ENCODE measurements at regions not wholly inside any gene's neighbourhood (a gene's known extent, or its start where the extent isn't known, plus 50 kb on each side); places are given as distances from the start of the nearest gene placed in this dataset.
"Not testable (repeated sequence)": the region's sequence is repeated elsewhere in the genome, so short reads cannot be mapped to it uniquely, and the experiment has no call there.

DNA sequence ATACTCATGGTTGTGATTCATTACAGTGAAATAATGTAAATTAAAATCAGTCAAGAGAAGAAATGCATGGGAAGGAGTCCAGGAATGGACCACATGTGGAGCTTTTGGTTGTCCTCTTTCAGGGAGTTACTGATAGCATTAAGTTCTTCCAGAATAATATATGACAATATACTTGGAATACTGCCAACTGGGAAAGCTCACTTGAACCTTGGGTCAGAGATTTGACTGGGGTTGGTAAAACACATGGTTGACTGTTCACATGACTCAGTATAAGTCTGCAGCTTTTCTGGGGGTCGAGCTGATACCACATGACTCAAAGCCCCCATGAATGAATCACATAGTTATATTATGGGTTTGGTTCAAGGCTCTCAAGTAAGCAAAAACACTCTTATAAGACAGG, 1109.0 kb upstream of the CHAC2 start:
- peak; percentile 95 for DNase-seq

DNA sequence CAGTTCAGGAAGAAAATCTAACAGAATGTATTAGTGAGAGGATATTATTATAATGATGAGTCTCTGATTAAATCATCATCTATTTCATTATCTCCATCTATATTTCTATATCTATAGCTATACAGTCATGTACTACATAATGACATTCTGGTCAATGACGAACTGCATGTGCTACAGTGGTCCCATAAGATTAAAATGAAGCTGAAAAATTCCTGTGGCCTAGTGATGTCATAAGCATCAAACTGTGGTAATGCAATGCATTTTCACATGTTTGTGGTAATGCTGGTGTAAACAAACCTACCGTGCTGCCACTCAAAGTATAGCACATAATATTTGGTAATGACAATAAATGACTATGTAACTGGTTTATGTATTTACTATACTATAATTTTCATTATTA, 1127.9 kb upstream of the CHAC2 start:
- DNase-seq, result peak; percentile 11

DNA sequence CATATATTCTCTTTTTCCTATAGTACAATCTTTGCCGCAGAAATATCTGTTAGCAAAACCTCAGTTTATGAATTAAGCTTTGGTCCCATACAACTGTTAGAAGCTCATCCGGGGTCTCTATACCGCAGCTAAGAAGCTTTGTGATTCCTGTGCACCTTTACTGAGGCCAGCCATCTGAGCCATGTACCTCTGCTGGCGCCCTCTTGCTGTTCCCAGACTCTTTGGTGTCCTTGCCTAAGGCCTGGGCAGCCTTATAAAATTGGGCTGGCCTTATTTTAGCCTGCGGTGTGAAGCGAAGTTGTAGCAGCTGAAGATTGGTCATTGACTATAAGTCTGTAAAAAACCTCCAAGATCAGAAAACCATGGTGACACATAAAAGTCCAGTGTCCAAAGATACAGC, 1135.1 kb upstream of the CHAC2 start:
- DNase-seq, result no peak

- no peak for DNase-seq
These were observed 1137.7 kb upstream of the CHAC2 start for GRCh38 chr2:52629944-52630343.

- DNase-seq, result no peak
These were observed 1138.1 kb upstream of the CHAC2 start for GRCh38 chr2:52629531-52629930.

DNA sequence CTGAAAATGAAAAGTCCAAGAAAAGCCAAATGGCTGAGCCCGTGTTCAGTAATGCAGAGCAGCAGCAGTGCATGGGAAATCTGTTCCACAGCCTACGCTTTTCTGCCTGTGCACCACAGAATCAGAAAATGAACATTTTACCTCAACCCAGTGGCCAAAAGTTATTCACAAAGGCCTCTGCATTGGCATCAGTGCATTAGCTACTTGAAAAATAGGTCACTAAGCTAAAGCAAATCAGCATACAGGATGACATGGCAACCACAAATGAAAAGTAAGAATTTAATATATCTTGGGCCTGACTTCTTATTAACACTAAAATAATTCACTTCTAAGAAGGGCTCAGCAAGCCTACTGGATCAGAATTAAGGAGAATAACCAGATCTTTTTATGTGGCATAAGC, 1145.3 kb upstream of the CHAC2 start:
- no peak for DNase-seq

GRCh38 chr2:52613064-52613463, 1154.5 kb upstream of the CHAC2 start:
- no peak for DNase-seq

GRCh38 chr2:52611759-52612158, 1155.8 kb upstream of the CHAC2 start:
- DNase-seq, result no peak

GRCh38 chr2:52608030-52608429, 1159.6 kb upstream of the CHAC2 start:
- no peak for DNase-seq

DNA sequence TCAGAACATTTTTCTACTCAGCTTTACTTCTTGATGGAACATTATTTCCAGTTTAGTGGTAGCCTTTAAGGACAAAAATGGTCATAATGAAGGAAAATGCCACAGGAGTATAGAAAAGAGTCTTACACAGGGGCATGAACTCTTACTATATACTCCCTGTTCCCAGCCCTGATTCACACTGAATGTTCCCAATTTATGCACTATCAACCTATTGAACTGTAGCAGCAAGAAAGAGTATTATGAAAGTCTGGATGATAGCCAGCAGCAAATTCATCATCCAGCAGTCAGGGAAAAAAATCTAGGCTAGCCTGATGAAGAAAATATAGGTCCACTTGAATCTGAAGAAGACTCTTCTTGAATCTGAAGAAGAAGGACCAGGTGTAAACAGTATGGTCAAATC, 1170.3 kb upstream of the CHAC2 start:
- DNase-seq, result peak; percentile 14

- DNase-seq, result no peak
These were observed 1173.6 kb upstream of the CHAC2 start for GRCh38 chr2:52594026-52594425.

- DNase-seq, result not testable (repeated sequence)
These were observed 1183.5 kb upstream of the CHAC2 start for GRCh38 chr2:52584071-52584470.

GRCh38 chr2:52572469-52572894, 1195.1 kb upstream of the CHAC2 start:
- DNase-seq, result no peak

GRCh38 chr2:52571380-52572347, 1195.9 kb upstream of the CHAC2 start:
- DNase-seq, result no peak

DNA sequence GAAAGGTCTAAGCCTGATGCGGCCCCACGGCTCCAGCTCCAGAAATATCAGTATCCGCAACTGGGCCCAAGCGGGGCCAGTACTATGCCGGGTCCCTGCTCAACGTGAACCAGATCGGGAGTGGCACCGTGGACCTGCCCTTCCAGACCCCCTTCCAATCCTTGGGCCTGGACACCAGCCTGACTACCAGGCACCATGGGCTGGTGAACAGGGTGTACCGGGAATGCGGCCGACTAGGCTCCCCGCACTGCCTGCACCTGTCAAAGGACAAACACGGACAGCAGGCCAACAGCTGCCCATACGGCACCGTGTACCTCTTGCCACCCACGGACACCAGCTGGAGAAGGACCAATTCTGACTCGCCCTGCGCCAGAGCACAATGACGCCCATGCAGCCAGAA, 1196.9 kb upstream of the CHAC2 start:
- no peak for DNase-seq

DNA sequence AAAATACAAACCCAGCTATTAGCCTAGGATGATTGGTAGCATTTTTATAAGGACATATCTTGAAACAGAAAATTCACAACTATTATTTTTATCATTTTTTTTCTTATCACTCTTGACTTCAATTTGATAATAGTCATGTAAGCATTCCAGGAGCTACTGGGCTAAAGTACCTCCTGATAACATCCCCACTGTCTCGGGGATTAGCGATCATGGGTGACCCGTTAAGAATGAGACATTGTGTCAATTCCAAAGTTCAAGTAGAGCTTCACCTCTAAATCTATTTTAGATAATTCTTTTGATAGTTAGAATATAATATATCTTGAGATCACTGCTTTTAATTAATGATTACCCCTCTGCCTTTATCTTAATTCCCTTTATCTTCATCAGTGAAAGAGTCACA, 1204.5 kb upstream of the CHAC2 start:
- DNase-seq, result no peak

DNA sequence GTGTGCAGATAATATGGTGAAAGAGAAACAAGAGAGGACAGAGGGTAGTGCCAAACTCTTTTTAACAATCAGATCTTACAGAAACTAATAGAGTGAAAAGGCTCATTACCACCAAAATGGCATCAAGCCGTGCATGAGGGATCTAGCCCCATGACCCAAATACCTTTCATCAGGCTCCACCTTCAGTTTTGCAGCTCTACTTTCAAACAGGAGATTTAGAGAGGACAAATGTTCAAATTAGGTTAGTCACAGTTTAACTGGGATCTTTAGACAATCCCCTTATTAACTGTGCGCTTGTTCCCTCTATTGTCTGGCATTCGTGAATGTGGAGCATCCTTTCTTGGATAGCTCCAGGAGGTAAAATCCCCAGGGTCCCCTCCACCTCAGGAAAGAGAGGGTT, 1209.3 kb upstream of the CHAC2 start:
- no peak for DNase-seq

DNA sequence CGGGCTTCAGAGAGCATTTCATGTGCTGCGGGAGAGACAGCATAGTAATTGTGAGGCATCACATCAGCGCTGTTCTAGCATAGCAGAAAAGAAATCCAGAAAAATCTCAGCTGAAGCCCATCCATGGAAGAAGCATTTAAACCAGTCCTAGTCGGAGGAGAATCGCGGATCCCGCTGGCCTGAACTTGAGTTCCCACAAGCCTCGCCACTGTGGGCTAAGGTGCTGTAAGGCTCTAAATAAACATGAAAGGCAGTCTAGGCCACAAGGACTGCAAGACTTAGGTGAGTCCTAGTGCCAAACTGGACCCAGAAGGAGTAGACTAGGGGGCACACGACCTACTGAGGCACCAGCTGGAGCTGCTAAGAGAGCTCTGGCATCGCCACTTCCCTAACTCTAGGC, 1225.3 kb upstream of the CHAC2 start:
- no peak for DNase-seq

DNA sequence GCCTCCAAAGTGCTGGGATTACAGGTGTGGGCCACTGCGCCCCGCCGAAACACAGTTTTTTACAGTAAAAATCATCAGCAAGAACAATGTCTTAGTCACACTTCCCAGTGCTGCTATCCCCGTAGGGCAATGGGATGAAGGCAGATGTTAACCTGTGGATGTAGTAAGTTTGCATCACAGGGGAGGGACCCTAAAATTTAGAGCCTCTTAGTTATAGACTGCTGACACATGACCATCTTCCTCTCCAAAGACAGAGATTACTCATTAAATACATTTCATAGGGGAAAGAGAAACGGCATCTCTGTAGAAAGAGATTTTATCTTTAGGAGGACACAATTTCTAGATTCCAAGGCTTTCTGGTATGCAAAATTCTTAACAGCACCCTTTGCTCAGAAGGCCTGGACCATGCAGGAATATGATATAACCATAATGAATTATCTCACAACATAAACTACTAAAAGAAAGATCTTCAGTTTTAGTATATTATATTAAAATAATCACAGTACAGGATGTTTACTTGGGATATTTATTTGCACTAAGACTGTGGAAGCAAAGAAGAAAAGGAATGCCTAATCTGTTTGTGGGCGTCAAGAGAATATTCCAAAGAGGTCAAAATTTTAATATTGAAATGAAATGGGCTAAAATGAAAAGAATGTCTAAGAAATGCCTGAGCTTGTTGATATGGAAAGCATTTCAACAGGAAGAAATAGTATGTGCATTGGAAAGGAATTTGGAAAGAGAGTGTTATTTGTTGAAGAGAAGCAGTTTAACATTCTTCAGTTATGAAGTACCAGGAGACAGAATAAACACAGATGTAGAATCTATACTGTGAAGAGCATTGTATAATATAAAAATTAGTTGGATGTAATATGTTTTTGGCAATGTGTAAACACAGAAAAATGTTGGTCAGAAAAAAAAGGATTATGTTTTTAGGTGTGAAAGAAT, 1228.3 kb upstream of the CHAC2 start:
- DNase-seq, result peak; percentile 32

DNA sequence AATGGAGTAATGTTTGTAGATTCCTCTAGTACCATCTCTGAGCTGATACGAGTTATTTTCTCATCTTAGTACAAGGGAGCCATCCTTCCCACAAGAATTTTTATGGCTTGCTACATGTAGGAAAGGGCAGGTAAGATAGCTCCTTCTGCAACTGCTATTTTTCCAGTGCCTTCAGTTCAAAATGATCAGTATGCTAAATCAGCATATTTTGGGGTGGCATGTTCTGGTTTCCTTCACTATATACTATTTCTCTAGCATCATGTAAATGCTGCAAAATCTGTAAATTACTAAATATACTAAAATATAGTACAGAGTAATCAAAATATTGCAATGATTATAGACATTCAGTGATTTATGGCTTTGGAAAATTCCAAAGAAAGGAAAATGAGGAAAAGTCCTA, 1230.0 kb upstream of the CHAC2 start:
- no peak for DNase-seq

- no peak for DNase-seq
These were observed 1230.6 kb upstream of the CHAC2 start for GRCh38 chr2:52536929-52537460.

DNA sequence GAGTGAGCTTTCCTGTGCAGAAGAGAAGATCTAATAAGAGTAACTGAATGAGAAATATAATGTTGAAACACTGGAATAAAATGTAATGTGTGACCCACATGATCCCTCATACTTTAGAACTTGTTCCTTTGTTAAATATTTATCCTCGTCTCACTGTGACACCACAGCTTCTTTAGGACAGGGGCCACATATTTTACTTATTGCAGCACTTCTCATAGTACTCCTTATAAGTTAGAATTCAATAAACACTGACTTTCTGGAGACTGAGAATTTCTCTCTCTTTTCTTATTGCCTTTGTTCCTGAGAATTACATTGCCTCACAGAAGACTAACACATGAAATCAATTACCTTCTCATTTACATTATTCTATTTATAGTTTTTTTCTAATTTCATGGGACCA, 1234.6 kb upstream of the CHAC2 start:
- no peak for DNase-seq

- DNase-seq, result no peak
These were observed 1240.9 kb upstream of the CHAC2 start for GRCh38 chr2:52526735-52527134.
